Putamen (tissue), 1 donor: ENCODE measurements at regions not wholly inside any gene's neighbourhood (a gene's known extent, or its start where the extent isn't known, plus 50 kb on each side); places are given as distances from the start of the nearest gene placed in this dataset.

Source experiments
- DNase-seq: peaks from one replicate; pipeline ENCODE4 v3.0.0-alpha.2; 2016; ENCODE audit warnings: low spot score

DNA sequence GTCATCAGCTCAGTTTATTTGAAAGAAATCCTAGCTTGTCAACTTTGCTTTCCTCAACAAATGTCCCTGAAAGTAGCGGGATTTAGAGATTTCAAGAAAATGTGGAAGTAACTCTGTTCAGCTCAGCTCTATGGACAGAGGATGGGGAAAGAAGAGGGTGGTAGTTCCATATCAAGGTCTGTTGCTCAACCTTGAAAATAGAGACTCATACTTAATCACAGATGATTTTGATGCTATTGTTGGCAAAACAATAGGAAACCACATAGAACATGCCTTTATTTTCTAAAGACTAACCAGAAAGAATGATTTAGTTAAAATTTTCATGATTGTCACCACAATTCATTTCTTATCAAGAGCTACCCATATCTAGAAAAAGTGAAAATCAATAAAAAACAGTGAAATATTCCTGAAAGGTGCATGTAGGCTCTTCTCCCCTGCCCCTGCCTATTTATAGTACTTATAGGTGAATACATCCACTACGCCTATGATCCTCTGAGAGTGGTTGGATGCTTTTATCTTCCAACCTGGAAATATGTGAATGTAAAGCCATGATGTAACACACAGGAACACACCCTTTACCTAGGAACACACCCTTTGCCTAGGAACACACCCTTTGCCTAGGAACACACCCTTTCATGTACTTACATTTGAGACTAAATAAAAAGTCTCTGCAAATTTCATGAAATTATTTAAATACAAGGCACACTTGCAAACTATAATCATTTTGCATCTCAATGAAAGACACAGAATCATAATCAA is 65.8 kb downstream of the ETAA1 start:
- DNase-seq = no peak

DNA sequence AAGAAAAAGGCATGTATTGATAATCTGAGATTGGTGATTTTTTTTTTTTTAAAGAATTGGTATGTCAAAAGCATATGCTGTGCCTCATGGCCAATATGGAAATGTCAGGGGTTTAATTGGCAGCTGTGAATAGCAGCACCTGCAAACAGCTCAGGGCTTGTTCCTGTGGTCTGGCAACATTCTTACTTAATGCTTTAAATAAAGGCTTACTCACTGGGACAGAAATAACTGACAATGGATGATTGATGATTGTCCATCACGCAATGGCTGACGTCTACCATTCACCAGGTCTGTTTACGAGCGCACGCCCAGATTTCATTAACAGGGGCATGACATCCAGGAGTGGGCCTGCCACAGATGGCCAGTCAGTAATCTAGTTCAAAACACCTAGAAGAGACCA is 66.7 kb downstream of the ETAA1 start:
- DNase-seq = no peak

DNA sequence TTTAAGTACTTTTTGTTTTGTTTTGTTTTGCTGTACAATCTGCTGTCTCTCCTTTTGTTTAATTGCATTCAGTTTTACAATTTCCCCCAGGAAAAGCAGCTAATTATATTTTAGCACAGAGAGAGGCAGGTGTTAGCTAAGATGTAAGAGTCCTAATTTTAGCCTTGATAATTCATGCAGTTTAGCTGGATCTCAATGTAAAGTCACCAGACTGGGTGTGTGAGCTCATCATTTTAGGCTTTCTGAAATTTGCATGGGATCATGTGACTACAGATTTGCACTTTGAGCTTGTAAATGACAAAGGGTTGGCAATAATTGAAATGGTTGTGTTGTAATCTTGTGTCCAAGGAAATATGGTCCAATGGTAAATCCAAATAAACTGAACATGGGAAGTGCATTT is 68.5 kb downstream of the ETAA1 start:
- DNase-seq = no peak

DNA sequence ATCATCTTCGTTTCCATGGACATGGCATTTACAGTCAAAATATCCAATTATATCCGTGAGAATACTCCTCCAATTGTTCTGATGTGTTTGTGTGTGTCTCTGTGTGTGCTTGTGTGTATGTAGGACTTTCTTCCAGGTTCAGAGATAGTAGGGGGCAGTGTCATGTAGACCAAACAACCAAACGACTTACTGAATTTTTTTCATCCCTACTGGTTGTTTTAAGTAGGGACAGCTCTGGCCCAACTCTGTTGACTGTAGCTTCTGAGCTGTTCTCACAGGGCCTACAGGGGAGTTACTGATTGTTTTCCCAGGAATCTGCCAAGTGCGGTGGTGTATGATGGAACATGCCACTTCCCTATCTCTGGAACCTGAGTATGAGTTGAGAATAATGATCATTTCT is 69.6 kb downstream of the ETAA1 start:
- no peak for DNase-seq

DNA sequence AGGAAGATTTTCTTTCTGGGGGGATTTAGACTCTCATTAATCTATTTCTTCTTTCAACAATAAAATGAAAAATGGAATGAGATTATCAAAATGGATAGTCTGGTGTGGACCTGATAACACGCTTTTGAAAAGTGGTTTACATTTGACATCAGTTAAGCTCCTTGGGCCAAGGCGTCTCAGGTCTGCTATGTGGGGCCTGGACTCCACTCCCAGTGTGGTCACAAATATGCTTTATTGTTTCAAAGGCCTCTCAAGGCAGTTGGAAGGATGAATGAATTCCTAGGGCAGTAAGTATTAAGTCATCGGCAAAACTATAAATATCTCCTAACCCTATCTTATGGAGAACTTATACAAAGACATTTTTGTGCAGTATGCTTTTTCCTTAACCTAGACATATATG is 74.5 kb downstream of the ETAA1 start:
- DNase-seq = no peak

DNA sequence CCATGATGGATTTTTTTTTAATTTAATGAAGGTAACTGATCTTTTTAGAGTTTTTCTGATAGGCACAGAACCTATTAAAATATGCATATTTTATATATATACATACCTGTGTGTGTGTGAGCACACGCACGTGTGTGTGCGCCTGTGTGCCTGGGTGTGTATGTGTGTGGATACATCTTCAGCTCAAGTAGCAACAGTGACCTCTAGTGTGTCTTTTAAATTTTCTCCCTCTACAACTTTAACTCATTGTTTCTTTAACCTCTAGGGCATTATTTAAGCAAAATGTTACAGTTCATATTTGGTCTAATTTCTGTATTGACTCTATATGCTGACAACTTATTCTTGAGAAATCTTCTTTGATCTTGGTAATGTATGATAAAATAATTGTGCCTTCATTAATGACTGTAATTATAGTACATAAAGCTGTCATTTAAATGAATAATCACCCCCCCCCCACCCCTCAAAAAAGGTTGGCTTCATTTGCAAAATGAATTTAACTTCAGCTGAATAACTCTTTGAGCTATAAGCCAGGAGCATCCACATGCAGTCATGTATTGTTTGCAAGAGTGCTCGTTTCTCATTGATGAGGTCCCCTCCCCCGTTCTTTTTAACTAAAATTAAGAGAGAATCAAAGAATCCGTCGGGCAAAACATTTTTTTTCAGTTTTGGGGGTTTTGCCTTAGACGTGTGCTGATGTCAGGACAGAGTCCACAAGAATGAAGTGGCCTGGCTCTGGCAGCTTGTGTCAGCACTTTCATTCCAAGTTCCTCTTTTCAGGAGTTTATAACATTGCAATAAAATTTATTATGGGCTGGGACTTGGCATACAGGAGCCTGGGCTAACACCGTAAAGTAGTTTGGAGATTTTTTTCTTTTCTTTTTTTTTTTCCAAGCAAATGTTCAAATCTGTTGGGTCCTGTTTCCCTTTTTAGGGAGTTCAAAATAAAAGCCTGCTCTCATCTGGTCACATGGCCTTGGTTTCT is 80.0 kb downstream of the ETAA1 start:
- no peak for DNase-seq

DNA sequence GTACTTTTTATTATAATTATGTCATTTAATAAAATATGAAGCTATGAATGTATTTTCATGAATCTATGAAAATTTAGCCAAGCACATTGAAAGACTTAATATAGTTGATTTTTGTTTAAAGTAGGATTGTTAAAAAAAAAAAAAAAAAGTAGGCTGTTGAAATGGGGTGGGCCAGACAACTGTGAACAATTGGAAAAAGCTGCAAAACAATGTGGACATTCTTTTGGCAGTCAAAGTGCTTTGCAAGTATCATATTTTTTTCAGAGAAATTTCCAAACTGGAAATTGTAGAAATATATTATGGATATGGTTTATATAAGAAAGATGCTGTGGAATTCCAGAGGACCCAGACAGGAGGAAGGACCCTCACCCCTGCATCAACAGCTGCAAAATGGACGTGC is 82.1 kb downstream of the ETAA1 start:
- no peak for DNase-seq

DNA sequence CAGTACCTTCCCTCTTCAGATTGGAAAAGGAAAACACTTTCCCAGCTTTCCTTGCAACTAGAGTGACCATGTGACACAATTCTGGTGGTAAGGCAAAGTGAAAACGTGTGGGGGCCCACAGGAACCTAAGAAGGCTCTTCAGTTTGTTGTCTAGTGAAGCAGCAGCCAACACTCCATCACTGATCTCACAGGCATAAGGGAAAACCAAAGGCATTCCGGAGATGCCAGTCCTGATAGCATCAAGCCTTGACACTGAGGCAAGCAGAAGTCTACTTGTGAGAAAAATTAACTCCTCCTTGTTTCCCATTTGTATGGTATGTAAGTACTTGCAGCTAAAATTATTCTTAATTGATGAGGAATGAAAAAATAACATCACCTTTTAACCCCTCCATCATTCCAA is 88.3 kb downstream of the ETAA1 start:
- no peak for DNase-seq

DNA sequence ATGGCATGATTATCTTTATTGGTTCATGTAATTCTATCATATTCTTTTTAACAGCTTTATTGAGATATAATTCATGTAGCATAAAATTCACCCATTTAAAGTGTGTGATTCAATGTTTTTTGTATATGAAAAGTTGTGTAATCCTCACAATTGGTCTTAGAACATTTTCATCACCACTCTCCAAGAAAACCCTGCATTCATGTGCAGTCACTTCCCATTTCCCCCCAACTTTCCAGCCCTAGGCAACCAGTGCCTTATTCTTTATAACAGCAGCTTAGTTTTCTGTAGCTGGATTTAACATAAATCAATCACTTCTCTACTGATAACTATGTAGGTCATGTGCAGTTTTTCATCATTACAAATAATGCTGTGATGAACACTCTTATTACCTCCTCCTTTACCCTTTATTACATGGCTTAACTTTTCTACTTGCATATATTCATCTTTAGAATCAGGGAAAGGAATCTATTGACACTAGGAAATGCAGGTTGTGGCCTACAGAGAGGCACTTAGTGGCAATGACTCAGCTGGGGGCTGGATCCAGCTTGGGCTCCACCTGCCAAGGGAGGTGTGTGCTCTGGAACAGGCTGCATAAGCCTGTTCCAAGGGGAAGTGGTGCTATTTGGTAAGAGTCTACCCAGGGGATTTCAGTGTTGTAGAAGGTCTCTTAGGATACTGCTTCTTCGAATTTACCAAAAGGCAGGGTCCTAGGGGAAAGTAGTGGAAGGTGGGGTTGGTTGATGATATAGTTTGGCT is 89.1 kb downstream of the ETAA1 start:
- no peak for DNase-seq

DNA sequence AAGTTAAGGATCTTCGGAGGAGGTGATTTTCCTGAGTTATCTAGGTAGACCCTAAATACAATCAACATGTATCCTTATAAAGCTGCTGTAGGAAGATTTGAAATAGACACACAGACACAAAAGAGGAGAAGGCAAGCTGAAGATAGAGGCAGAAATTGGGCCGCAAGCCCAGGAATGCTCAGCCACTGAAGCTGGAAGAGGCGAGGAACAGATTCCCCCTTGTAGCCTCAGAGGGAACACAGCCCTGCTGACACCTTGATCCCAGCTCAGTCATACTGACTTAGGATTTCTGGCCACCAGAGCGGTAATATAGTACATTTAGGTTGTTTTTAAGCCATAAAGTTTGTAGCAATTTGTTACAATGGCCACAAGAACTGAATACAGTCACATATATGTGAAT is 90.9 kb downstream of the ETAA1 start:
- no peak for DNase-seq

DNA sequence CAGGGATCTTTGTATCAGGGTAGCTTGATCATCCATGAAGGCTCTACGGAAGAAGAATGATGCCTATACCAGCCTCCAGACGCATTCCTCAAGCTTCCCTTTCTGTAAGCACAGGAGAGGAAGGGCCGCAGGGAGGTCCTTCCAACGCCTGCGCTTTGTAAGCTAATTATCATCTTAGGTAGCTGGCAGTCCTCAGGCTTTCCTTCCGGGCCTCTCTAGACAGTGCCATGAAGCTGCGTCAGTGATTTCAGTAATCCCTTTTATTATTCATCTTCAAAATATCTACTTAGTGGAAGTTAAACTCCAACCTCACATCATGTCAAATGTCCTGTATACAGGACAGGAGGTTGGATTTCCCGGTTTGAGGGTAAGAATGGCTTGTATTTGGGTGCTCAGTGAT is 92.3 kb downstream of the ETAA1 start:
- DNase-seq = no peak

DNA sequence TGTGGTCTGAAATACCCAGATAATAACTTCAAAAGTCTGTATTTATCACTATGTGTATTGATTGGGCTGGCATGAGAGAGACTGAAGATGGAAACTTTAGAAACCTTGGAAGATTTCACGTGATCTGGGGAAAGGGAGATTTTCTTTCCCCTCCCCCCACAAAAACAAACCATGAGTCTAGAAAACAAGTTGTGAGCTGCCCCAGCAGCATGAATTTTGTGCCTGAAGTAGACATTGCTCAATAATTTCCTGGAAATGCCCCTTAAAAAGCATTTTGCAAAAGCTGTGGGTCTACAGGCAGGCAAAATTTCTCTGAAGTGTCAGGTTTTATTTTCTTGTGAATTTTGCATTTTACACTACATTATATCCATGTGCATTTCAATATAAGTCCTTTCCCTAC is 101.8 kb downstream of the ETAA1 start:
- no peak for DNase-seq

DNA sequence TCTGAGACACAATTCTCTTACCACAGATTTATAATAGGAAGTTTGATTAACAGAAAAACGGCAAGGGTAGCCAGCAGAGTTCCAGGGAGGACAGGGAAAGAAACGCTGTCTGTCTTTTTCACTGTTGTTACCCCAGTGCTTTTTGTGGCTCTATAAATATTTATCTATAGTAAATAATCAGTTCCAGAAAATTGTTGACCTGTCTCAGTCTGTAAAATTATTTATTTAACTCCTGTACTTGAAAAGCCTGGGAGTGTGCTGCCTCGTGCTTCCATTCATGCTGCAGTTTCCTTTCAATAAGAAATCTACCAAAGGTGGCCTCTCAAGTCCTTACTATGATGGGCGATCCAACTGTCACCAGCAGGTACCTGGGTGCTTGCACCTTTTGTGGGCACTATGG is 102.9 kb downstream of the ETAA1 start:
- no peak for DNase-seq

DNA sequence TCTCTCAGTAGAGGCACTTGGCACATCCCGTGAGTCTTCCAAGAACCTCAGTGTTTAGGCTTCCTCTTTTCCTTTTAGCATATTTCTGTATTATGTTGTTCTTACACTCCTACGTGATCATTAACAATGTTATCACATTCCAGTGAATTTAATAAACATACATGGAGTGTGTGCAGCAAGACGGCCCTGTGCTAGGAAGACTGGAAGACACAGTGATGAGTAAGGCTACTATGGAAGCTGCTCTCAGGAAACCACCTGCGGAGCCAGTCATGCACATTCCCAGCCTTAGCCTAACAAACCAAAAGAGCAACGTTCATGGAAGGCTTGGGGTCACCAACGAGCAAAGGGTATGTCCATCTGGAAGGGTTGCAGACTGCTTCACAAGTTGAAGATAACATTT is 103.4 kb downstream of the ETAA1 start:
- DNase-seq = no peak

DNA sequence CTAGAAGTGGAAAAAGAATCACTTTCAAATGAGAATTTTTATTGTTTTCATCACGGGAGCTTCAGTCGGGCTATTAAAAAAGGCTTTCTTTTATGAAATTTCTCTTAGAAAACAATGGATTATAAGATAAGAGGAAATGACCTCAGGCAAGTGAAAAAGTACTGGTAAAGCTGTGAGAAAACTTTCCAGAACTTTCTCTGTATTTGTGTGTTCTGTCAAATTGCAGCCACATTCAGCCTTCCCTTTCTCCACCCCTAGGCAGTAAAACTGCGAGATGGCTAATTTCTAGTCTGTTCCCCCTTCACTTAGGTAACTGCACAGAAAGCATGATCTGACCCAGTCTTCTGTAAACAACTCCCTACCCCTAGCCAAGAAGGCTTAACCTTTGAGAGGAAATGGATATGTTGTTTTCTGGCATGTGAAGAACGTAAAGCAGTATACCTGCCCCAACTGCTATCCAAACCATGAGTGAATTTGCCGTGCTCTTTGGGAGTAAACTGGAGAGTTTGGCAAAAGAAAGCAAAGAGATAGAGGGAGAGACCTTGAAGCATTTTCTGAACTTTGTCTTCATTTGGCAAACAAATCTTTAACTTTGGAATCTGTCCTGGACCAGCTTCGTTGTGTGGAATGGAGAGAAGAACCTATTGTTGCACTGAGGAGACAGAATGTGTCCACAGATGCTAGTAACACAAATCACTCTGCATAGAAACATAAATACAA is 105.4 kb downstream of the ETAA1 start:
- no peak for DNase-seq

DNA sequence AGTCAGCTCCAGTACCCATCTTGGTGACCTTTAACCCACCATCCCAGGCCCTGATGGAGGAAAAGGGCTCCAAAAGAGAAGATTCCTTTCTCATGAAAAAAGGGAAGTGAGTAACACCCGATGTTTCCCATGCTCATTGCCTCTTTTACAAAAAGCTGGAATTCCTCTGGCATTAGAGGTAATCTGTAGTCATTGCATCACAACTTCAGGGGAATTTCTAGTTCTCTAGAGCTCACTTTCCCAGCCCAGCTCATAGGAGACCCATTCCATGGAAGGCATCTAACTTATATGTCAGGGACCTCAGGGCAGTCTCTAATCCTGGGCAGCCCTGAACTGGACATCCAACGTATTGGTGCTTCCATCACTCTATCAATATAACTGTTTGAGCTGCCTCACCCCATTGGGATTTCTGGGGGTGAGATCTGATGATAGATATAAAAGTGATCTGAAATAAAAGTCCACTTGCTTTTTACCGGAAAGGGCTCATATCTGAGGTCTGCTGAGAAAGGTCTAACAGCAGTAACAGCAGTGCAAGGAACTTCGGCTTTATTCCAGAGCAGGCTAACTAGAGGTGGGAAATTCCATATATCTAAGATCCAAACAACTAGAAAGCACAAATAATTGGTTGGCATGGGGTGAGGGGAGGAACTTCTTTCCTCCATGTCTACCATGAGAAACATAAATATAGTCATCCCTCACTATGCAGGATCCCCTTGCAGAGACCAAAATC is 106.1 kb downstream of the ETAA1 start:
- DNase-seq = no peak

DNA sequence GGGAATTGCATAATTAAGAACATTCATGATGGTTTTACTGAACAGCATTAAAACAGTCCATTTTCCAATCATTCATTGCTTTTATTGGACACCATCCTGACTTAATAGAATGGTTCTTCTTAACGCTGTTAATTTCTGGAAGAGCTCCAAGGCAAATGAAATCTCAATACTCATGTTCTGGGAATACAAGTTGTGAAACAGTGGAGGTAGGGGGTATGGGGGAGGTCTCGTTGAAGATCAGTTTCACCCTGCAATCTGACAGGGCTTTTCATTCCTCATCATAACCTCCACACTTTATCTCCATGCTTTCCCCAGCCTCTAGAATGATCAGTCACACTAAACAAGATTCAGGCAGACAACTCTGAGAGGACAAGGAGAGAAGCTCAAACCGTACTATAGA is 113.6 kb downstream of the ETAA1 start:
- no peak for DNase-seq

DNA sequence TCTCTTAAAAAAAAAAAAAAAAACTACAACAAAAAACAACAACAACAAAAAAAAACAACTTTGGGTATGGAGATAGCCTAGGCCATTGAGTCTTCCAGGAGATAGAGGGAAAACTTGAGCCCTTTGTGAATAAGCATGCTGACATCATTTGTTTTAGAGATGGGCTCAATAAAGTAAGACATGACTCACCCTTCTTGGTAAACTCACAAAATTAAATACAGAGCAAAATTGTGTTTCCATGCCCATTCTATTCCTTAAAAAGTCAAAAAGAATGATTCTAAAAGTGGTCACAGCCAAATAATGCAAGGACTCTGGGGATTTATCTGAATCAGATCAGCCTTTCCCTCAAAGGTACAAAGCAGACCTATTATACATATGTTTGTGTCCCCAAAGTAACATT is 117.4 kb downstream of the ETAA1 start:
- no peak for DNase-seq

DNA sequence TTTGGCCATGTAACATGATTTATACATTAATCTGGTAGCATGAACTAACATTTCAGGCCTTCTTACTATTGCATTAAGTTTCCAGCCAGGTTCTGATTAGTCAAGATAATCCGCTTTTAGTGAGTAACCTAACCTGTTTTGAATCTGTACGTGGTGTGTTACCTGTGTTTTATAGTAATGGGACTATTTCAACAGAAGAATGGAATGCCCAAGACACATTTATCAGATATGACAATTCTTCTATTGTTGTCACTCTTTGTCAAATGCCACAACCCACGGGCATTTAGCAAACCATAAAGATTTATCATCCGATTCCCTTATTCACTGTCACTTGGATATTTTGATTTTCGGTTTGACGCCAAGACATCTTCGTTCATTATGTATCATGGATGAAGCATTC is 117.9 kb downstream of the ETAA1 start:
- DNase-seq = no peak

DNA sequence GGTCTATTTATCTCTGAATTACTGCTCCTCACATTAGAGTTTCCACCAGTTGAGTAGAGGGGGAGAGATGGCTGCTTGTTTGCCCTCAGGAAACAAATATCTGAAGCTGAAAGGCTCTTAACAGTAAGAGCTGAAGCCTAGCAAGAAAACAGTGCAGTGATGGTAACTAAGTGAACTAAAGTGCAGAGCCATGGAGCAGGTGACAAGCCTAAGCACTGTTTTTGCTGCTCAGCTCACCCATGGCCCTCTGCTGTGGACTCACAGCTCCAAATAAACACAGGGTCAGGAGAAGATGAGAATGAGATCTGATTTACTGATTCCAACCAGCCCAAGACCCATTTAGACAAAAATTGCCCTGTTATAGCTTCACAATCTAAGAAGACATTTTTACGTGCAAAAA is 118.4 kb downstream of the ETAA1 start:
- DNase-seq = no peak

DNA sequence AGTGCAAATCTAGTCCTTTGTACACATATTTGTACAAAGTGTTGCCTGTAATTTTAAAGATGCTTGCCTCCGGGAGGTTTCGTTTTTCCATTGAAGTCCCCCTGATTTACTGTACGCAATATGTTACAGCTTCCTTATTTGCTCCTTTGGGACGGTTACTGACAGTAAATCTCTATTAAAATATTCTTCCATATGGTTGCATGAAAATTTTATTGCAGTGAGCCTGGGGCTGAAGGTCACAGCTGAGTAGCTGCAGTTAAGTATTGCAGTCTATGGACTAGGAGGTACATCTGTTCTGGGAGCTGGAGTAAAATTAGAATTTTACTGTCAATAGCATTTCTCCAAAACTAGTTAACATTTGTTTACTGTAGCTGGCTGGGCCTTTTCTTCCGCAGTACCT is 119.2 kb downstream of the ETAA1 start:
- DNase-seq = no peak
